C4-2B (cell line): ENCODE measurements at regions not wholly inside any gene's neighbourhood (a gene's known extent, or its start where the extent isn't known, plus 50 kb on each side); places are given as distances from the start of the nearest gene placed in this dataset.

Experiments used
- CTCF ChIP-seq: fragments of 450-650 bp; conservative IDR thresholded peaks from 2 replicates; pipeline ENCODE4 v1.5.1; 2017; ENCODE audit warnings: mild to moderate bottlenecking
- ZFX ChIP-seq: fragments of 450-650 bp; IDR thresholded peaks from 2 replicates; pipeline ENCODE4 v1.6.1; 2017

- TF ChIP-seq CTCF, result no peak
- TF ChIP-seq ZFX, result no peak
Measured at GRCh38 chr2:167729911-167730310, 517.5 kb downstream of the STK39 start.
